ENCODE measurements at regions not wholly inside any gene's neighbourhood (a gene's known extent, or its start where the extent isn't known, plus 50 kb on each side); places are given as distances from the start of the nearest gene placed in this dataset.
"Not testable (repeated sequence)": the region's sequence is repeated elsewhere in the genome, so short reads cannot be mapped to it uniquely, and the experiment has no call there.

- FAIRE-seq (no peak), DNase-seq (ENCODE audit: low spot score) (no peak)
These were observed 113.2 kb upstream of the ALDH1A3 start for GRCh38 chr15:100766243-100767000.

GRCh38 chr15:100767001-100767825 lies 112.4 kb upstream of the ALDH1A3 start:
- FAIRE-seq (no peak), DNase-seq (ENCODE audit: low spot score) (no peak)

DNA sequence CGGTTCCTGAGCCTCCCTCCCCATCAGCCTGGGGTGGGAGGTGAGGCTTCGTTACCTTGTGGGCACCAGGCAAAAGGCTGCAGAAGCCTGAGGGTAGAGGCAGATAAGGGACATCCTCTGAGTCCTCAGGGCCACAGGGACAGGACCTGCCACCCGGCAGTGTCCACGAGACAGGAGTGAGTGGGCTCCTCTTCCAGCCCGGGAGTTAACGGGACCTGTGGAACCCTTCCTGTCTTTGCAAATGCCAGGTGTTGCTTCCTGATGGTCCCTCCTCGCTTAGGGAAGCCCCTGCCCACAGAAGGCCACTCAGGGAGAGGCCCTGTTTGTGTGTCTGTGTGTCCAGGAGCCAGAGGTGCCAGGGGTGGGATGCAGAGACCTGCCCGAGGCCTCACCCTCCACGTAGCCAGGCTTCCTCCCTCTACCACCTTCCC lies 111.1 kb upstream of the ALDH1A3 start:
- DNase-seq (ENCODE audit: low spot score) (no peak), FAIRE-seq (no peak)

GRCh38 chr15:100769043-100769974 lies 110.3 kb upstream of the ALDH1A3 start:
- no peak for FAIRE-seq
- DNase-seq (ENCODE audit: low spot score), result no peak

- FAIRE-seq (no peak), DNase-seq (ENCODE audit: low spot score) (no peak)
These were observed 109.7 kb upstream of the ALDH1A3 start for GRCh38 chr15:100769975-100770340.

DNA sequence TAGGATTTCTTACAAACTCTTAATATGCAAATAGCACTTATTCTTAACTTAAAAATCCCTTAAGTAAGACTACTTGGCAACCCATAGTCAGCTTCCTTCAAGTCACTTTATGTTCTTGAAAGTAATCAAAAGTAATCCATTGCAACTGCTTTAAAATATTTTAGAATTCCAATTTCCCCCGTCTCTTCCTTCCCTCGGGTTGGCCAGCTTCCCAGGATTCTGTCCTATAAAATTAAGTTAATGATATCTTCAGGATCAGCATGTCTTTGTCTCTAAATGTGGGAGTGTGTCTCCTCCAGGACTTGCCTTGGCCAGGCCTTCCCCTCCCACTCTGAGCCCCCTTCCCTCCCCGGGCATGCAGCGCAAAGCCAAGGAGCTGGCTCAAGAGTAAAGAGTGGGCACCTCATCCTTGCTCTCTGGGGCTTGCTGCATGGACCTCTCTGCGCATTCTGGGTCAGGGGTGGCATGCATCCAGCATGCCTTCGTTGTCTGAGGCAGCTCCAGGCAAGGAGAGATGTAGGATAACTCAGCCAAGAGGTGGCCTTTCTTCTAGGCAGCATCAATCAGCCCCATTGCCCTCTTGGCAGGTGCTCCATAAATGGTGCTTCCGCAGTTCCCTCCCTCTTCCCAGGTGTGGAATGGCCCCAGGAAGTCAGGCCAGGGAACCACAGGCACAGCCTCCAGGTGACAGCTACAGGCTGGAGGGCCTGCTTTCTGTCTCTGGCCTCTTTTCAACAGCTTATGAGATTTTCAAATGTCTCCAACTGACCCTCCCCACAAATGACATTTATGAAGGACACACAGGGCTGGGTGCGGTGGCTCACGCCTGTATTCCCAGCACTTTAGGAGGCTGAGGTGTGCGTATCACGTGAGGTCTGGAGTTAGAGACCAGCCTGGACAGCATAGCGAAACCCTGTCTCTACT lies 108.7 kb upstream of the ALDH1A3 start:
- DNase-seq (ENCODE audit: low spot score), result no peak
- no peak for FAIRE-seq

GRCh38 chr15:100771746-100772145 lies 107.9 kb upstream of the ALDH1A3 start:
- DNase-seq (ENCODE audit: low spot score), result no peak
- no peak for FAIRE-seq

DNA sequence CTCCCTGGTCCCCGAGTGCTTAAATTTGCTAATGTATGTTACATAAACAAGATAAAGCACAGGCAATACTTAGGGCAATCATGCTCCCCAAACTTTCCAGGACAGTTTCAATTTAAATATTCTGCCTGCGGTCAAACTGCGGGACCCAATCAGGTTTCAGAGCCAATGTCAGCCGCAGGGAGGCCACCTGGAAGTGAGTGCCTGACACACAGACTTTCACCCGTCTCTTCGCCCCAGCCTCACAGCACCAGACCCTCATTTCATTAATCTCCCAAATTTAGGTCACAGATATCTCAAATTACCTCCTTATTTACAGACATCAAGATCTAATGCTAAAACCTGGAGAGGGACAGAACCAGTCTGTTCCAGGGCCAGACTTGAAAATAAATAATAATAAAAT lies 107.2 kb upstream of the ALDH1A3 start:
- no peak for DNase-seq (ENCODE audit: low spot score)
- no peak for FAIRE-seq

GRCh38 chr15:100772892-100773520 lies 106.6 kb upstream of the ALDH1A3 start:
- no peak for DNase-seq (ENCODE audit: low spot score)
- FAIRE-seq, result no peak

- FAIRE-seq; DNase-seq (ENCODE audit: low spot score): not testable (repeated sequence)
These were observed 105.6 kb upstream of the ALDH1A3 start for GRCh38 chr15:100774044-100774443.

DNA sequence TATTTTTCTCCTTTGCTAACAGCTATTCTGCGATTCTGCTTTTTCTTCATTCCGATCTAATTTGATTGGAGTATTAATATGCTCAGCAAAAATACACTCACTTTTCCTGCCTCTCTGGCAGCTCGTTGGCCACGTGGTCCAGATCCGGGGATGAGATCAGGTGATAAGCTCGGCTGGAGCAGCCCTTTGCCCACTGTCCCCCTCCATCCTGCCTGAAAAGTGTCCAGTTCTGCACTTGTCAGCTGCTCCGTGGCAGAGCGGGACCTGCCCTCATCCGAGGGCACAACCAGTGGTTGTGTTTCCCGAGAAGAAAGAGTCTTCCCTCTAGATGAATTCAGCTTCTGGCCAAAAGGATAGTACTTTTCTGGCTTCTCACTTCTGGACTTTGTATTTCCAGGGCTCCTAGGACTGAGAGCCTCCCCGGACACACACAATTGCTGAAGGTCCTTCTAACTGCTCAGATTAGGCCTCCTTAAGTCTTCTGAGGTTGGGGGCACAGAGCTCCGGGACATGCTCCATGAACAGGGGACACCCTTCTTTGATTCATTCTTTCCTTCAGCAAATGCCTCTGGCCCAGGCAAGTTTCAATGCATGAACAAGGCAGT lies 103.9 kb upstream of the ALDH1A3 start:
- DNase-seq (ENCODE audit: low spot score) (no peak), FAIRE-seq (no peak)

GRCh38 chr15:100777821-100778220 lies 101.8 kb upstream of the ALDH1A3 start:
- DNase-seq (ENCODE audit: low spot score) (no peak), FAIRE-seq (no peak)

DNA sequence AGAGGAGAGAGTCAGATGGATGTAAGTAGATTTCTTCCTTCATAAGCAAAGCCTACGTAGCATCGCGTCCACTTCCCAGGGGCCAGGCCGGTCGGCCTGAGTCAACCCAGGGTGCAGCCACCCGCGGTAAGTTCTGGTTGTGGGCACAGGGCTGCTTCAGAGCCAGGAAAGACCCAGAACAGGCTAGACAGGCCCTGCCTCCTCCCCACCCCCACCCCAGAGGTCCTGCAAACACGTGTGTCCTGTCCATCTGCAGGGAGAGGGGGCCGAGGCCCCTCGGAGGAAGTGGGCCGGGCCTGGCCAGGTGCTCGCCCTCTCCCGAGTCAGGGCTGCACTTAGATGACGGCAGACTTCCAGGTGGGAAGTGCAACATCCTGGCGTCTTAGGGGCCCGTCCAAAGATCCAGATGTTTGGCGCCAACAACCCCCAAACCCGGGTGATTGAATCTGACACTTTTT lies 100.8 kb upstream of the ALDH1A3 start:
- DNase-seq (ENCODE audit: low spot score) (no peak), FAIRE-seq (no peak)

- no peak for FAIRE-seq
These were observed 100.1 kb upstream of the ALDH1A3 start for GRCh38 chr15:100779331-100780207.

GRCh38 chr15:100780208-100780800 lies 99.3 kb upstream of the ALDH1A3 start:
- FAIRE-seq (no peak), DNase-seq (ENCODE audit: low spot score) (no peak)

More at GRCh38 chr15:100779331-100780207, 100.1 kb upstream of the ALDH1A3 start:
- no peak for DNase-seq (ENCODE audit: low spot score)

GRCh38 chr15:100781061-100781960 lies 98.3 kb upstream of the ALDH1A3 start:
- DNase-seq (ENCODE audit: low spot score) (no peak), FAIRE-seq (no peak)

GRCh38 chr15:100781961-100782530 lies 97.6 kb upstream of the ALDH1A3 start:
- DNase-seq (ENCODE audit: low spot score) (no peak), FAIRE-seq (no peak)

All from RCC 7860 (cell line).